SK-N-SH treated with all-trans-retinoic acid at 6 μM for 48 hours (cell line): ENCODE measurements at regions not wholly inside any gene's neighbourhood (a gene's known extent, or its start where the extent isn't known, plus 50 kb on each side); places are given as distances from the start of the nearest gene placed in this dataset.

Source experiments
- ATAC-seq: fragments of 200-7000 bp; cut with Tn5 transposase; 3 replicates; pipeline ENCODE4 v1.9.1; 2020; ENCODE audit warnings: mild to moderate bottlenecking, moderate library complexity
- CSDC2 ChIP-seq: fragments of 250-450 bp; sonication (Bioruptor Pico); IDR thresholded peaks from 2 replicates; pipeline ENCODE4 v1.5.0; 2020; ENCODE audit warnings: mild to moderate bottlenecking, moderate library complexity
- CSRNP3 ChIP-seq: fragments of 250-450 bp; sonication (Bioruptor Pico); IDR thresholded peaks from 2 replicates; pipeline ENCODE4 v1.5.1; 2021; ENCODE audit warnings: mild to moderate bottlenecking, moderate library complexity
- ESRRG ChIP-seq: fragments of 250-450 bp; sonication (Bioruptor Pico); IDR thresholded peaks from 2 replicates; pipeline ENCODE4 v1.6.1; 2021; ENCODE audit warnings: mild to moderate bottlenecking
- GLIS3 ChIP-seq: fragments of 250-450 bp; sonication (Bioruptor Pico); IDR thresholded peaks from 2 replicates; pipeline ENCODE4 v1.5.0; 2020; ENCODE audit warnings: mild to moderate bottlenecking, moderate library complexity
- ISL1 ChIP-seq: fragments of 250-450 bp; sonication (Bioruptor Pico); IDR thresholded peaks from 2 replicates; pipeline ENCODE4 v2.1.2; 2022; ENCODE audit warnings: mild to moderate bottlenecking, moderate library complexity
- OSR1 ChIP-seq: fragments of 250-450 bp; sonication (Bioruptor Pico); IDR thresholded peaks from 2 replicates; pipeline ENCODE4 v1.8.0; 2022; ENCODE audit warnings: moderate library complexity, mild to moderate bottlenecking, inconsistent platforms
- PATZ1 ChIP-seq: fragments of 250-450 bp; sonication (Bioruptor Pico); IDR thresholded peaks from 2 replicates; pipeline ENCODE4 v1.8.0; 2020; ENCODE audit warnings: mild to moderate bottlenecking, moderate library complexity, borderline replicate concordance
- RARB ChIP-seq: fragments of 250-450 bp; sonication (Bioruptor Pico); IDR thresholded peaks from 2 replicates; pipeline ENCODE4 v1.8.0; 2021; ENCODE audit warnings: mild to moderate bottlenecking, moderate library complexity
- SNAI2 ChIP-seq: fragments of 250-450 bp; sonication (Bioruptor Pico); IDR thresholded peaks from 2 replicates; pipeline ENCODE4 v1.5.0; 2020; ENCODE audit warnings: mild to moderate bottlenecking, moderate library complexity
- TCF4 ChIP-seq: fragments of 250-450 bp; sonication (Bioruptor Pico); IDR thresholded peaks from 2 replicates; pipeline ENCODE4 v1.8.0; 2021; ENCODE audit warnings: mild to moderate bottlenecking, moderate library complexity, borderline replicate concordance
- TOX ChIP-seq: fragments of 250-450 bp; sonication (Bioruptor Pico); IDR thresholded peaks from 2 replicates; pipeline ENCODE4 v1.8.0; 2021; ENCODE audit warnings: mild to moderate bottlenecking, moderate library complexity, borderline replicate concordance
- TSHZ2 ChIP-seq: fragments of 250-450 bp; sonication (Bioruptor Pico); IDR thresholded peaks from 2 replicates; pipeline ENCODE4 v1.5.0; 2020; ENCODE audit warnings: mild to moderate bottlenecking, moderate library complexity
- ZC3H10 ChIP-seq: fragments of 250-450 bp; sonication (Bioruptor Pico); IDR thresholded peaks from 2 replicates; pipeline ENCODE4 v1.5.1; 2021; ENCODE audit warnings: mild to moderate bottlenecking, moderate library complexity
- ZFP30 ChIP-seq: fragments of 450-650 bp; formaldehyde crosslinking; IDR thresholded peaks from 2 replicates; pipeline ENCODE4 v1.5.0; 2022; ENCODE audit warnings: mild to moderate bottlenecking, moderate library complexity
- ZNF565 ChIP-seq: fragments of 450-650 bp; formaldehyde crosslinking; conservative IDR thresholded peaks from 2 replicates; pipeline ENCODE4 v1.5.0; 2020; ENCODE audit warnings: low read depth, mild to moderate bottlenecking, moderate library complexity
- ZNF70 ChIP-seq: fragments of 450-650 bp; formaldehyde crosslinking; IDR thresholded peaks from 2 replicates; pipeline ENCODE4 v1.5.0; 2020; ENCODE audit warnings: mild to moderate bottlenecking, moderate library complexity
- ZNF8 ChIP-seq: fragments of 450-650 bp; formaldehyde crosslinking; IDR thresholded peaks from 2 replicates; pipeline ENCODE4 v1.5.0; 2020; ENCODE audit warnings: mild to moderate bottlenecking, moderate library complexity
- TF ChIP-seq, protein P1 (sequence below): fragments of 250-450 bp; sonication (Bioruptor Pico); IDR thresholded peaks from 2 replicates; pipeline ENCODE4 v1.8.0; 2021; ENCODE audit warnings: low read depth, mild to moderate bottlenecking, moderate library complexity, borderline replicate concordance

GRCh38 chr5:5619546-5619945 is 197.1 kb downstream of the ICE1 start (continued):
- TF ChIP-seq TSHZ2 (CRISPR knock-in tag) (no peak), PATZ1 (CRISPR knock-in tag) (no peak)

GRCh38 chr5:5617024-5617423 is 194.5 kb downstream of the ICE1 start:
- TF ChIP-seq ZNF565 (CRISPR knock-in tag): no peak
- TF ChIP-seq SNAI2 (CRISPR knock-in tag): no peak
- TF ChIP-seq OSR1: no peak
- no peak for TF ChIP-seq ZNF8
- TF ChIP-seq TSHZ2 (CRISPR knock-in tag): 0 out of 2 replicates have a peak, but pooled peaks have one; percentile 14
- TF ChIP-seq, protein P1, sequence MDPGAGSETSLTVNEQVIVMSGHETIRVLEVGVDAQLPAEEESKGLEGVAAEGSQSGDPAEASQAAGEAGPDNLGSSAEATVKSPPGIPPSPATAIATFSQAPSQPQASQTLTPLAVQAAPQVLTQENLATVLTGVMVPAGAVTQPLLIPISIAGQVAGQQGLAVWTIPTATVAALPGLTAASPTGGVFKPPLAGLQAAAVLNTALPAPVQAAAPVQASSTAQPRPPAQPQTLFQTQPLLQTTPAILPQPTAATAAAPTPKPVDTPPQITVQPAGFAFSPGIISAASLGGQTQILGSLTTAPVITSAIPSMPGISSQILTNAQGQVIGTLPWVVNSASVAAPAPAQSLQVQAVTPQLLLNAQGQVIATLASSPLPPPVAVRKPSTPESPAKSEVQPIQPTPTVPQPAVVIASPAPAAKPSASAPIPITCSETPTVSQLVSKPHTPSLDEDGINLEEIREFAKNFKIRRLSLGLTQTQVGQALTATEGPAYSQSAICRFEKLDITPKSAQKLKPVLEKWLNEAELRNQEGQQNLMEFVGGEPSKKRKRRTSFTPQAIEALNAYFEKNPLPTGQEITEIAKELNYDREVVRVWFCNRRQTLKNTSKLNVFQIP: no peak
- peak; percentile 34; the same call in 1 of the 2 replicates for TF ChIP-seq TCF4 (CRISPR knock-in tag)
- no peak for TF ChIP-seq GLIS3 (CRISPR knock-in tag)
- ATAC-seq: no peak

GRCh38 chr5:5616247-5616895 is 193.9 kb downstream of the ICE1 start:
- ATAC-seq: no peak
- TF ChIP-seq ZNF8 (no peak), ESRRG (no peak), GLIS3 (CRISPR knock-in tag) (no peak), ZNF70 (CRISPR knock-in tag) (no peak), TCF4 (CRISPR knock-in tag) (no peak), SNAI2 (CRISPR knock-in tag) (no peak), ZNF565 (CRISPR knock-in tag) (no peak), ZFP30 (no peak), ZC3H10 (CRISPR knock-in tag) (no peak), RARB (CRISPR knock-in tag) (no peak), PATZ1 (CRISPR knock-in tag) (no peak), OSR1 (no peak)

DNA sequence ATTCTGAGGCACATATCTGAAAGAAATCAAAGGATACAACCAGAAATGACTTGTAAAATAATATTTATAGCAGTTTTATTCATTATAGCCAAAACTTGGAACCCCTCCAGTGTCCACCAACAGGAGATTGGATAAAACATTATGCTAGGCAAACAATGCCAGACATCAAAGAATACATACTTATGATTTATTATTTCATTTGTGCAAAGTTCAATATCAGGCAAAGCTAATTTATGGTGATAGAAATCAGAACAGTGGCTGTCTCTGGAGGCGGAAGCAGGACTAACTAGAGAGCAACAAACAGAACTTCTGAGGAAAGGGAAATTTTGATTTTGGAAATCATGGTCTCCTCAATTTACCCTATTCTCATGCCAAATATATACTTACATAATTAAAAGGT is 193.1 kb downstream of the ICE1 start:
- no peak for ATAC-seq
- no peak for TF ChIP-seq ZNF565 (CRISPR knock-in tag)
- TF ChIP-seq TOX (CRISPR knock-in tag): no peak
- peak; percentile 65; the same call in 1 of the 2 replicates for TF ChIP-seq TSHZ2 (CRISPR knock-in tag)
- TF ChIP-seq ESRRG: no peak
- no peak for TF ChIP-seq SNAI2 (CRISPR knock-in tag)
- no peak for TF ChIP-seq RARB (CRISPR knock-in tag)
- TF ChIP-seq CSDC2 (CRISPR knock-in tag): no peak
- TF ChIP-seq GLIS3 (CRISPR knock-in tag): no peak
- peak; percentile 52; the same call in 1 of the 2 replicates for TF ChIP-seq ISL1 (CRISPR knock-in tag)
- no peak for TF ChIP-seq ZNF70 (CRISPR knock-in tag)
- TF ChIP-seq CSRNP3 (CRISPR knock-in tag): no peak
- TF ChIP-seq ZFP30: peak; percentile 82
